Activated T-cell treated with anti-CD3 and anti-CD28 coated beads, Interleukin-2, amount 50 U/mL, for 72 hours (primary cell): ENCODE measurements at regions not wholly inside any gene's neighbourhood (a gene's known extent, or its start where the extent isn't known, plus 50 kb on each side); places are given as distances from the start of the nearest gene placed in this dataset.

Experiments used
- ATAC-seq, 2 donors: fragments of 150-1000 bp; cut with Tn5 transposase; replicated peaks in 1 of 2; 2 replicates each; pipeline ENCODE4 v1.10.0; 2021; ENCODE audit warnings: moderate library complexity in 2 of 2, mild to moderate bottlenecking in 1 of 2
- DNase-seq, 2 donors: peaks; one replicate each; pipeline ENCODE4 v3.0.0; 2021 to 2022; ENCODE audit warnings: mixed read lengths in 1 of 2
- H3K27ac Mint-ChIP-seq: one replicate; pipeline ENCODE4 v1.8.0; 2022; ENCODE audit warnings: mild to moderate bottlenecking, moderate library complexity, mixed read lengths
- H3K27me3 Mint-ChIP-seq: one replicate; pipeline ENCODE4 v1.8.0; 2022; ENCODE audit warnings: low read depth, mixed read lengths
- H3K36me3 Mint-ChIP-seq, 2 donors: one replicate each; pipeline ENCODE4 v1.8.0; 2022; ENCODE audit warnings: mixed read lengths in 2 of 2, mild to moderate bottlenecking in 1 of 2; ENCODE audit not compliant: insufficient read depth in 2 of 2
- H3K4me1 Mint-ChIP-seq: one replicate; pipeline ENCODE4 v1.8.0; 2022; ENCODE audit warnings: low read depth, mixed read lengths
- H3K4me3 Mint-ChIP-seq, 2 donors: one replicate each; pipeline ENCODE4 v1.8.0; 2022; ENCODE audit warnings: mild to moderate bottlenecking in 2 of 2, mixed read lengths in 2 of 2, moderate library complexity in 2 of 2
- H3K9me3 Mint-ChIP-seq, 2 donors: one replicate each; pipeline ENCODE4 v1.8.0; 2022; ENCODE audit warnings: mixed read lengths in 2 of 2

DNA sequence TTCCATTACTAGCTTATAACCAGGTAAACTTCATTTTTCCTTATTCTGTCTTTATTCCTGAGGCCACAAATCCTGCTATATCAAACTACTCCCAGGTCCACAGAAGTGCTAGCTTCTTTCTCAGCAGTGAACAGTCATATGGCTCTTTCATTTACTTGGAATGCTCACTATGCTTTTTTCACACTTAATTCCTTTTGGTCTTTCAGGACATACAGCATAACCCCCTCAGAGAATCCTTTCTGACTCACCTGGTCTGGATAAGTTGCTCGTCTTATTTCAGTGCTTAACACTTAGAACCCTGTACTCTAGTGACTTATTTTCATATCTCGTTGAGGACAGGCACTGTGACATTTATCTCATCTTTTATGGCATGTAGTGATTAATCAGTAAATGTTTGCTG lies 325.0 kb upstream of the UBE2E3 start:
- H3K4me1 Mint-ChIP-seq, result no peaks in the 10 kb centered on the region
- H3K4me3 Mint-ChIP-seq, result no peak overlapping the region
- H3K36me3 Mint-ChIP-seq, result no peaks in the 10 kb centered on the region
- DNase-seq (no peak), ATAC-seq (no peak)
- no peak overlapping the region for H3K27ac Mint-ChIP-seq
- no peaks in the 10 kb centered on the region for H3K27me3 Mint-ChIP-seq
- H3K9me3 Mint-ChIP-seq, result no peaks in the 10 kb centered on the region

- no peaks in the 10 kb centered on the region for H3K36me3 Mint-ChIP-seq
- no peaks in the 10 kb centered on the region for H3K4me1 Mint-ChIP-seq
- no peak overlapping the region for H3K27ac Mint-ChIP-seq
- DNase-seq (no peak), ATAC-seq (no peak)
- H3K4me3 Mint-ChIP-seq, result no peak overlapping the region
- H3K27me3 Mint-ChIP-seq, result no peaks in the 10 kb centered on the region
- H3K9me3 Mint-ChIP-seq, result no peaks in the 10 kb centered on the region
Measured at GRCh38 chr2:180653481-180653880, 326.9 kb upstream of the UBE2E3 start.

GRCh38 chr2:180652794-180653193 lies 327.6 kb upstream of the UBE2E3 start:
- Mint-ChIP-seq H3K4me3 (no peak overlapping the region), H3K27me3 (no peaks in the 10 kb centered on the region), H3K27ac (no peak overlapping the region), H3K36me3 (no peaks in the 10 kb centered on the region), H3K4me1 (no peaks in the 10 kb centered on the region), H3K9me3 (no peaks in the 10 kb centered on the region)
- ATAC-seq (no peak), DNase-seq (no peak)

GRCh38 chr2:180651596-180651995 lies 328.8 kb upstream of the UBE2E3 start:
- ATAC-seq (no peak), DNase-seq (no peak)
- H3K27me3 Mint-ChIP-seq, result no peaks in the 10 kb centered on the region
- no peaks in the 10 kb centered on the region for H3K9me3 Mint-ChIP-seq
- H3K4me1 Mint-ChIP-seq, result no peaks in the 10 kb centered on the region
- H3K4me3 Mint-ChIP-seq, result no peak overlapping the region
- no peak overlapping the region for H3K27ac Mint-ChIP-seq
- H3K36me3 Mint-ChIP-seq, result no peaks in the 10 kb centered on the region

GRCh38 chr2:180647621-180648020 lies 332.8 kb upstream of the UBE2E3 start:
- H3K27ac Mint-ChIP-seq, result no peak overlapping the region
- no peak overlapping the region for H3K4me3 Mint-ChIP-seq
- ATAC-seq, result no peak
- no peaks in the 10 kb centered on the region for H3K36me3 Mint-ChIP-seq
- no peak for DNase-seq
- H3K4me1 Mint-ChIP-seq, result no peaks in the 10 kb centered on the region
- no peaks in the 10 kb centered on the region for H3K27me3 Mint-ChIP-seq
- H3K9me3 Mint-ChIP-seq, result no peaks in the 10 kb centered on the region

DNA sequence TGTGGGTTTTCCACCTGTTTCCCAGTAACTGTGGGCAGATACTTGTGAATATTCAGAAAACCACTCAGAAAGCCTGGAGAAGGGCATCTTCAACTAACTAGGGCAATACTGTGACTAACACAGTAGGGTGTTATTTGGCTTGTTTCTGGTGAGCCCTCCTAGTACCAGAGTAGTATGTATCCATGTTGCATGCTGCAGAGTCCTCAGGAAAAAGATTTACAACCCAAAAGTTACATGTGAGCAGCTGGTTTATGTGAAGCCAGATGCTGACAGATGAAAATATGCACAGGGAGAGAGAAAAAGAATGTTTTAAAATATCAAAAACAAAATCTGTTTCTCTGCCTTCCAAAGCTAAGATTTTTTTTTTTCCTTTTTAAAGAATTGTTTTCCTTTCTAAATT lies 333.2 kb upstream of the UBE2E3 start:
- Mint-ChIP-seq H3K36me3 (no peaks in the 10 kb centered on the region), H3K4me1 (no peaks in the 10 kb centered on the region)
- no peak for DNase-seq

GRCh38 chr2:180646756-180647155 lies 333.6 kb upstream of the UBE2E3 start:
- no peaks in the 10 kb centered on the region for H3K36me3 Mint-ChIP-seq
- no peaks in the 10 kb centered on the region for H3K4me1 Mint-ChIP-seq
- DNase-seq (no peak), ATAC-seq (no peak)
- H3K27me3 Mint-ChIP-seq, result no peaks in the 10 kb centered on the region
- H3K9me3 Mint-ChIP-seq, result no peaks in the 10 kb centered on the region
- H3K27ac Mint-ChIP-seq, result no peak overlapping the region
- no peak overlapping the region for H3K4me3 Mint-ChIP-seq

More for the DNA sequence above, 333.2 kb upstream of the UBE2E3 start:
- Mint-ChIP-seq H3K9me3 (no peaks in the 10 kb centered on the region), H3K27ac (no peak overlapping the region), H3K4me3 (no peak overlapping the region), H3K27me3 (no peaks in the 10 kb centered on the region)
- no peak for ATAC-seq

GRCh38 chr2:180644709-180645108 lies 335.7 kb upstream of the UBE2E3 start:
- no peaks in the 10 kb centered on the region for H3K4me1 Mint-ChIP-seq
- no peaks in the 10 kb centered on the region for H3K36me3 Mint-ChIP-seq

DNA sequence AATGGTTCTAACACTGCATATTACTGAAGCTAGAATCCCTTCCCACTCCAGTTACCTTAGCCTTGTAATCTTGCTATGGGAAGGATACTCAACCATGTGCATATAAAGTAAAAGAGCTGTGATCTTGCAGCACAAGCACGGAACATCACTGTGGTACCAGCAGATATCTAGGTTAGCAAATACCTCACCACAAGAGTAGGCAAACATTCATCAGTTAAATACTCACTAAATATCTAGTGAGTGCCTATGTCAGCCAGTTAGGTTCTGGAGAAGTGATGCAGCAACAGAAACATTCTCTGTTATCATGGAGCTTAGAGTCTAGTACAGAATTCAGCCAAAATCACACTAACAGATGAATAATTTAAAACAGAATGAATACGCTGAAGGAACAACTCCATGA lies 349.6 kb upstream of the UBE2E3 start:
- H3K4me1 Mint-ChIP-seq, result no peaks in the 10 kb centered on the region
- ATAC-seq (no peak), DNase-seq (no peak)
- no peaks in the 10 kb centered on the region for H3K27me3 Mint-ChIP-seq
- no peak overlapping the region for H3K4me3 Mint-ChIP-seq
- peaks cover 0 to 4% of the 10 kb centered on the region in 2 donors for H3K9me3 Mint-ChIP-seq
- H3K27ac Mint-ChIP-seq, result no peak overlapping the region
- no peaks in the 10 kb centered on the region for H3K36me3 Mint-ChIP-seq

More at GRCh38 chr2:180644709-180645108, 335.7 kb upstream of the UBE2E3 start:
- Mint-ChIP-seq H3K4me3 (no peak overlapping the region), H3K27ac (no peak overlapping the region), H3K9me3 (no peaks in the 10 kb centered on the region), H3K27me3 (no peaks in the 10 kb centered on the region)
- ATAC-seq, result no peak
- no peak for DNase-seq

DNA sequence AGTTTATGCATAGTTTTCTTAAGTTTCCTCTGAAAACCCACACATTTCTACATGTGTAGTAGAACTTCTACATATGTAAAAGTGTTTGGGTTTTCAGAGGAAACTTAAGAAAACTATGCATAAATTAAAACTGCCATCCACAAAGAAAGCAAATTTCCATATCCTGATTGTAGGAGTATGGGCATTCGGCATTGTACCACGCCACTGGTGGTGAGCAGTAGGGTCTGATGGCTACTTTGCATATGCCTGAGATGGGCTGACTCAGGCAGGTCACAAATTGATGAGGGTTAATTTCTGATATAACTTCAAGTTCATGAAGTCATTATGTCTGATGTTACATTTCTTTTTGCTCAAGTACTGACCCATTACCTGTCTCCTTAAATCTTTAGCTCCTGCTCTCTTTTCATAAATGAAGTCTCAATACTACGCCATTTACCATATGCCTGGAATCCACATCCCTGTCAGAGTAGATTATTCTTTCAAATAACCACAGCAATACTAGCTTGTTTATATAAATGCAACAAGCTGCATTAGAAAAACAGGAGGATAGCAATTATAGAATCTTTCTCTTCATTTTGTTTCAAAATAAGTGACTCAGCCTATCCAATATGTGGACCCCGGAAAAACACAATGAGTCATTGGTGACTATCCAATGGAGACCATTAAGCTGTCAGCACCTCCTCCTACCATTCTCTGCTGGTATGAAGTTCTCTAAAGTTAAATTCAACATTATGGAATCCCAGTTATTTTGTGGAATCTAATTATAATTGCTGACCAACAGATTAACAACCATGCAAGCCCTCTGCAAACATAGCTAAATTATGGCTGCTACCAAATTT lies 355.2 kb upstream of the UBE2E3 start:
- no peak for ATAC-seq
- no peak overlapping the region for H3K4me3 Mint-ChIP-seq

DNA sequence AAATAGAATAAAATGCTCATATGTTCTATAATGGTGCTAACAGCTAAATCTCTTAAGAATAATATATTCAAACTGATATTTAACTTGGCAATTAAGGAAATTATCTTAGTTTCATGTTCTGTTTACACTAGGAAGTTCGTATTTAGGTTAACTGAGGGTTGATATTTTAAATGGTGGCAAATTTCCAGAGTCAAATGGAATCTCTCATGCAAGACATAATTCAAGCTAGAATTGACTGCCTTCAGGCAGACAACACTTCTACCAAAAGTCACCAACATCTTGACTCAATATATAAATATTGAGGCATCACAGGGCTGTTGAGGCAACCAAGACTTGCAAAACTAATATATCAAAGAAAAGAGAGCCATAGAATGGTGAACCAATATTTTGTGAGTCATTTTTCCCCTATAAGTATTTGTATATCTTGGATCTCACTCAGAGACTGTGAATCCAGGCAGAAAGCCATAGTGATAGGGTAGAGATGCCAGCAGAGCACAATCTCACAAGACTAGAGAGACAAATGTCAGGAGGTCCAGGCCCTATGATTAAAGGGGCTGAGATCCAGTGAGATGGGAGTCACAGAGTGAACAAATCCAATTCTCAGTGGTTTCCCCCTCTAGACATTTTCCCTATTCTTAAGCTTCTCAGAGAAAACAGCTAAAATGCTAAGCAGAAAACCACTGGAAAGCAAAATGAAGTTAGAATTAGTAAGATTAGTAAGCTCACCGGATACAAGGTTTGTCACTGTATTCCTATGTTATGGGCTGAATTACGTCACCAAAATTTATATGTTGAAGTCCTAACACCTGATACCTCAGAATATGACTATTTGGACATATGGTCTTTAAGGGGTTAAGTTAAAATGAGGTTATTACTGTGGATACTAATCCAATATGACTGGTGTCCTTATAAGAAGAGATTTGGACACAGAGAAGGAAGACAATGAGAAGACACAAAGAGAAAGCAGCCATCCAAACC lies 358.2 kb upstream of the UBE2E3 start:
- Mint-ChIP-seq H3K27ac (no peak overlapping the region), H3K36me3 (no peaks in the 10 kb centered on the region), H3K4me1 (no peaks in the 10 kb centered on the region), H3K27me3 (no peaks in the 10 kb centered on the region), H3K4me3 (no peak overlapping the region), H3K9me3 (peaks cover 0 to 3% of the 10 kb centered on the region in 2 donors)
- ATAC-seq, result no peak
- no peak for DNase-seq

More for the DNA sequence above, 355.2 kb upstream of the UBE2E3 start:
- no peaks in the 10 kb centered on the region for H3K27me3 Mint-ChIP-seq
- no peaks in the 10 kb centered on the region for H3K36me3 Mint-ChIP-seq
- no peak overlapping the region for H3K27ac Mint-ChIP-seq
- no peak for DNase-seq
- H3K4me1 Mint-ChIP-seq, result no peaks in the 10 kb centered on the region
- H3K9me3 Mint-ChIP-seq, result peaks cover 0 to 6% of the 10 kb centered on the region in 2 donors

- DNase-seq (no peak), ATAC-seq (no peak)
- H3K4me3 Mint-ChIP-seq, result no peak overlapping the region
- H3K27me3 Mint-ChIP-seq, result no peaks in the 10 kb centered on the region
- peaks cover 0 to 2% of the 10 kb centered on the region in 2 donors for H3K9me3 Mint-ChIP-seq
- H3K27ac Mint-ChIP-seq, result no peak overlapping the region
- no peaks in the 10 kb centered on the region for H3K4me1 Mint-ChIP-seq
- no peaks in the 10 kb centered on the region for H3K36me3 Mint-ChIP-seq
Measured at GRCh38 chr2:180621366-180621765, 359.0 kb upstream of the UBE2E3 start.

- ATAC-seq (no peak), DNase-seq (no peak)
- peaks cover 0 to 2% of the 10 kb centered on the region in 2 donors for H3K9me3 Mint-ChIP-seq
- no peaks in the 10 kb centered on the region for H3K36me3 Mint-ChIP-seq
- no peak overlapping the region for H3K27ac Mint-ChIP-seq
- no peaks in the 10 kb centered on the region for H3K4me1 Mint-ChIP-seq
- H3K27me3 Mint-ChIP-seq, result peaks cover 7% of the 10 kb centered on the region
- no peak overlapping the region for H3K4me3 Mint-ChIP-seq
Measured at GRCh38 chr2:180618570-180618969, 361.8 kb upstream of the UBE2E3 start.
